GM12875 (cell line): ENCODE measurements at regions not wholly inside any gene's neighbourhood (a gene's known extent, or its start where the extent isn't known, plus 50 kb on each side); places are given as distances from the start of the nearest gene placed in this dataset.
"Not testable (repeated sequence)": the region's sequence is repeated elsewhere in the genome, so short reads cannot be mapped to it uniquely, and the experiment has no call there.

ENCODE experiments used
- H3K4me3 ChIP-seq: one replicate; pipeline ENCODE4 v1.5.1; 2011; ENCODE audit warnings: low read depth, low read length, control low read depth
- CTCF ChIP-seq: IDR thresholded peaks from 2 replicates; pipeline ENCODE4 v1.5.1; 2011; ENCODE audit warnings: low read depth, mild to moderate bottlenecking, control low read depth, inconsistent platforms, low read length, moderate library complexity, borderline replicate concordance; ENCODE audit not compliant: insufficient read depth

GRCh38 chr14:96711559-96712267, 85.5 kb upstream of the VRK1 start:
- no peak for TF ChIP-seq CTCF

GRCh38 chr14:96713426-96713825, 83.8 kb upstream of the VRK1 start:
- no peak for TF ChIP-seq CTCF
- no peak overlapping the region for H3K4me3 ChIP-seq

More at GRCh38 chr14:96711559-96712267, 85.5 kb upstream of the VRK1 start:
- no peak overlapping the region for H3K4me3 ChIP-seq

GRCh38 chr14:96714537-96714936, 82.6 kb upstream of the VRK1 start:
- not testable (repeated sequence) for H3K4me3 ChIP-seq

GRCh38 chr14:96717116-96717515, 80.1 kb upstream of the VRK1 start:
- no peak overlapping the region for H3K4me3 ChIP-seq
- no peak for TF ChIP-seq CTCF

GRCh38 chr14:96718407-96718806, 78.8 kb upstream of the VRK1 start:
- H3K4me3 ChIP-seq = no peak overlapping the region
- TF ChIP-seq CTCF = no peak

GRCh38 chr14:96720702-96721101, 76.5 kb upstream of the VRK1 start:
- not testable (repeated sequence) for H3K4me3 ChIP-seq

GRCh38 chr14:96722736-96723135, 74.4 kb upstream of the VRK1 start:
- H3K4me3 ChIP-seq = no peak overlapping the region
- TF ChIP-seq CTCF = no peak

- TF ChIP-seq CTCF = no peak
- H3K4me3 ChIP-seq = no peak overlapping the region
Observed at GRCh38 chr14:96723946-96724345, 73.2 kb upstream of the VRK1 start.
